Sigmoid colon (tissue), 4 donors: ENCODE measurements at regions not wholly inside any gene's neighbourhood (a gene's known extent, or its start where the extent isn't known, plus 50 kb on each side); places are given as distances from the start of the nearest gene placed in this dataset.

Experiments used
- CTCF ChIP-seq, 4 experiments: fragments of 450-650 bp in 3 of 4; fragments of 200-600 bp in 1 of 4; IDR thresholded peaks; one replicate each; pipeline ENCODE4 v1.5.1; 2016 to 2019; ENCODE audit warnings: antibody characterized with exemption in 4 of 4, mild to moderate bottlenecking in 3 of 4, moderate library complexity in 2 of 4
- POLR2AphosphoS5 ChIP-seq, 4 donors: sonication (generic); formaldehyde crosslinking; IDR thresholded peaks; one replicate each; pipeline ENCODE4 v1.6.1; 2017; ENCODE audit warnings: antibody characterized with exemption in 4 of 4

- TF ChIP-seq CTCF (IDR thresholded peaks at IDR 0.05) (no peak), POLR2AphosphoS5 (IDR thresholded peaks at IDR 0.05) (no peak)
These were observed 456.4 kb downstream of the TNS3 start for GRCh38 chr7:47125529-47125928.
